Ureter (tissue), 1 donor: ENCODE measurements at regions not wholly inside any gene's neighbourhood (a gene's known extent, or its start where the extent isn't known, plus 50 kb on each side); places are given as distances from the start of the nearest gene placed in this dataset.
"Not testable (repeated sequence)": the region's sequence is repeated elsewhere in the genome, so short reads cannot be mapped to it uniquely, and the experiment has no call there.

ENCODE experiments used
- DNase-seq: peaks from one replicate; pipeline ENCODE4 v3.0.0-alpha.2; 2020; ENCODE audit warnings: low spot score
- donor health status: DM: yes; HTN: yes; CAD: no.

DNA sequence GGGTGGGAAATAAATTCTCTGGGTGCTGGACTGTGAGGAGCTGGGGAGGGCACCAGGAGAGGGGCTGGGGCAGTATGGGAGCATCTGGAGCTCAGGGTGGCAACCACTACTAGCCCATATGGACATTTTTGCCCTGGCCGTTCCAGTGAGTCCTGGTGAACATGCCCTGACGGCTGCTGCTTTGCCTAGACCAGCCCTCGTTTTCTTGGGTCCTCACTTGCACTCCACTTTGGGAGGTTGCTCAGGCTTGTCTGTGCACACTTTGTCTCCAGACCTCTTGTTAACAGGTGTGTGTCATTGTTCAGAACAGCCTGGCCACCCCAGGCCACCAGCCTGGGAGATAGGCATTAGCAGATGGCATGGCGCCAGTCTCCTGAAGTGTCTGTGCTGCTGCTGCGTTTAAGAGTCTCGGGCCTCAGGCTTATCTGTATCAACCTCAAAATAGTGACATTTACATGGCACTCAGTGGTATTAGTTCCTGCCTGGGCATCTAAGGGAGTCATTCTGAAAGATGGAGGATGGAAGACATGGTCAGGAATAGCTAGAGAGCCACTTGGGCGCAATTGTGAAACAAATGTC is 190.5 kb downstream of the PTPRU start:
- no peak for DNase-seq

DNA sequence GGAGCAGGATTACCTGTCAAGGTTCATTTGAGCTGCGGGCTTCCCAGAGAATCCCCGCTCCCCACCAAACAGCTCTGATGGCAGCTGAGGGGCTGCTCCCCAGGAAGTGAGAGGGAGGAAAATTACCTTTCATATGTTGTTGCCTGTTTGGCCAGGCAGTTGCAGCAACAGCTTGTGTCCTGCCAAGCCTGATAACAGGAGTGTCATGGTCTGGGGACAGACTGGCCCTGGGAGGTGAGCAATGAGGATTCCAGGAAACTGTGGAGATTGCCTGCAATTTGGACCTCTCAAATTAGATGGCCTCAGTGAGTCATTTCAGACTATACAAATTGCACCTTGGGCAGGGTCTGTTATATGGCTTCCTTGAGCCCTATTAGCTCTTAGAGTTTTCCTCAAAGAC is 189.3 kb downstream of the PTPRU start:
- no peak for DNase-seq

DNA sequence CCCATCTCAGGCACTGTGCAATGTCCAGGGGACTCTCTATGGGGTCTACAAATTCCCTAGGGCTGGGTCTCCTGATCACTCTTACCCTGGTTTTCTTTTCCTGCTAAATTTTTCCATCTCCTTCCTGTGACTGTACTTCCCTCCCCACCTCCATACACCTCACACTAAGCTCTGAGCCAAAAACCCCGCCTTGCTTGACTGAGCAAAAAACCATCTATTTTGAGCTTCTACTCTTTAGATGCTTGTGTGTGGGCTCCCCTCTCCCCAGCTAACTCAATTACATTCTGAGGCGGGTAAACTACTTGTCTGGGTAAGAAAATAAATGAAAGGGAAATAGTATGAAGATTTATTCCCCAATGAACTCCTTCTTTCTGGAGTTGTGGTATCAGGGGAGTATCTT is 187.9 kb downstream of the PTPRU start:
- DNase-seq = no peak

DNA sequence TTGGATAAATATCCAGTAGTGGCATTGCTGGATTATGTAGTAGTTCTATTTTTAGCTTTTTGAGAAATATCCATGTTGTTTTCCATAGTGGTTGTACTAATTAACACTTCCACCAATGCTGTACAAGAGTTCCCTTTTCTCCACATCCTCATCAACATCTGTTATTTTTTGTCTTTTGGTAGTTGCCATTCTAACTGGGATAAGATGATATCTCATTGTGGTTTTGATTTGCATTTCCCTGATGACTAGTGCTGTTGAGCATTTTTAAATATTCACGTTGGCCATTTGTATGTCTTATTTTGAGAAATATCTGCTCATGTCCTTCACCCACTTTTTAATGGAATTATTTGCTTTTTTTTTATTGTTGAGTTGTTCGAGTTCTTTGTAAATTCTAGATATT is 183.9 kb downstream of the PTPRU start:
- DNase-seq = no peak

DNA sequence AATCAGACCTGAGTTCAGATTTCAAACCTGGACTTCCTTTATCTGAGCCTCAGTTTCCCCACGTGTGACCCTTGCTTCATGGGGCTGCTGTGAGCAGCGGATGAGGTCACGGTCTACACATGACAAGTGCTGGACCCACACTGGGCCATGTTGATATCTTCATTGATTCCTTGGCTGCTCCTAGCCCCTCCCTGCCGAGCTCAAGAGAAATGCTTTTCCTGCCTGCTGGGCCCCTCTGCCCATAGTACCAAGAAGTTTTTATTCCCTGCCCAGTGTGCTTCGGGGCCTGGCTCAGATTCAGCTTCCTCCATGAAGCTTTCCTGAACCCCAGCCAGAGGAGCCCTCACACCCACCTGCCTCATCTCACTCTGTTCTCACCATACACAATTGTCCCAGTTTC is 181.6 kb downstream of the PTPRU start:
- DNase-seq = no peak

DNA sequence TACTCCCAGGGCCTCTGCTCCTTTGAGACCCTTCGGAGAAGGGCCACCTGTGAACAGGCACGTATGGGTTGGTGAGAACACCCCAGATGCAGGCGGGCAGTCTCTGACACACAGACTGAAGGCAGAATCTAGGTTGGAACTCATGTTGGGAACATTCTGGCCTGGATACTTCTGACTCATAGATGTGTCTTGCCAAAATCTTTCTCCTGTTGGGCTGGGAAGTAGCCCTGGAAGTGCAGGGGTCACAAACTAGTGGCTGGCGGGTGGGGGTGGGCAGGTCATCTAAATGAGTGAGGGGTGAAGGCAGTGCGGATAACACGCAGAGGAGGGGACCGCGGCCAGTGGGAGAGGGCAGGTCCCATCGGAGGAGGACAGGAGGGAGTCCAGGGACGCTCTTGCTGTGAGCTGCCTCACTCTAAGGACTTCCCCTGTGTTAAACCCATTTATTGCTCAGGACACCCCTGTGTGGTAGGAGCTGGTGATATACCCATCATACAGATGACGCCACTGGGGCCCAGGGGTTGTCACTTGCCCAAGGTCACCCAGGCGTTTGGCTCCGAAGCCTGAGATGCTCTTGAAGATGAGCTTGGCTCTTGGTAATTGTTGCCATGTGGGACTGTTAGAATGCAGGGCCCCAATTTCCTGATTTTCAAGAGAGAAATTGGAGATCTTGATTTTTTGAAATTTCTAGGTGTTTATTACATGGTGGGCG is 181.0 kb downstream of the PTPRU start:
- DNase-seq = no peak

DNA sequence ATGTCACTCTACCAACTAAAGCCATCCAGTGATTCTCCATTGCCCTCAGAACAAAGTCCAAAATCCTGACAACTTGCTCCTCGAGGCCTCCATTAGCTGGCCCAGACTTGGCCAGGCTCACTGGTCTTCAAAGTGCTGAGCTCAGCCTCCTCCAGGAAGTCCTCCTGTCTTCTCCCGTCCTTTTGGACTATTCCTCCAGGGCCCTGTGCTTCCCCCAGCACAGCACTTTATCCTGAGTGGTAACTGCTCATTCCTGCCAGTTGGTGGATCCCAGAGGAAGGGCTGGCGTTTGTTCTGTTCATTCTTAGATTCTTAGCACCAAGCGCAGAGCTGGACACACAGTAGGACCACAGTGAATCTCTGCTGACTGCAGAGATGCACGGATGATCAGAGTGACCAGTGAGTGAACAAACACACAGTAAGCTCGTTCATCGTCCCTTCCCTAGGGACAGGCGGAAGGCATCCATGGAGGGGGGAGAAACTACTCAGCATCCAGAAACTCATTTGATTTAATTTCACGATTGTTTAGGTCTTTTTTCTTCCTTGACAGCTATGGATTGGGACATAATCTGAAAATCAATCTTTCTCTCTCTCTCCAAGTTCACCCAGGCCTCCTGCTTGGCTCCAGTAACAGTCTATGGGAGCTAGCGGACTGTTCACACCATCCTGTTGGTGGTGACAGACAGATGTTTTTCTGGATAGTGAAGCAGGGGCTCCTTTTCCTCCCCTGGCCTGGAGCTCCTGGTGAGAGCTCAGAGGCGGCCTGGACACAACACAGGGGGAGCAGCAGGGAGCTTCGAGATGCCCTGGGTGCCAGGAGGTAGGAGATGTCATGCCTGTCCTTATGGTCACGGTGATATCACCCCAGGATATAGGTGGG is 180.2 kb downstream of the PTPRU start:
- DNase-seq = no peak

DNA sequence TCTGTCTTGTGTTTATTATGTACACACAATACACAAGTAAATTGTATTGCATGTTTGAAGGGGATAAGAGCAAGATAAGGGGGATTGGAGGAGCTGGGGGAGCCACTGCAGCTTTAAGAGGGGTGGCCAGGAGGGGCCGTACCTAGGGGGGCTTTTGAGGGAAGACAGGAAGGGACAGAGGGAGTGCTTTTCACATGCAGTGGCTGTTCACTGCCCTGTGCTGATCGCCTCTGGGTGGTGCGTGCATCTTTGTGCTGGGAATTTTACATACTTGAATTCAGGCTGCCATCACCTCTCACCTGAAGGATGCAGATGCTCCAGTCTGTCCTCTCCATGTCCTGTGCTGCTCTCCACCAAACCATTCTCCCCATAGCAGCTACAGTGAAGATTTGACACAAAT is 179.5 kb downstream of the PTPRU start:
- no peak for DNase-seq

DNA sequence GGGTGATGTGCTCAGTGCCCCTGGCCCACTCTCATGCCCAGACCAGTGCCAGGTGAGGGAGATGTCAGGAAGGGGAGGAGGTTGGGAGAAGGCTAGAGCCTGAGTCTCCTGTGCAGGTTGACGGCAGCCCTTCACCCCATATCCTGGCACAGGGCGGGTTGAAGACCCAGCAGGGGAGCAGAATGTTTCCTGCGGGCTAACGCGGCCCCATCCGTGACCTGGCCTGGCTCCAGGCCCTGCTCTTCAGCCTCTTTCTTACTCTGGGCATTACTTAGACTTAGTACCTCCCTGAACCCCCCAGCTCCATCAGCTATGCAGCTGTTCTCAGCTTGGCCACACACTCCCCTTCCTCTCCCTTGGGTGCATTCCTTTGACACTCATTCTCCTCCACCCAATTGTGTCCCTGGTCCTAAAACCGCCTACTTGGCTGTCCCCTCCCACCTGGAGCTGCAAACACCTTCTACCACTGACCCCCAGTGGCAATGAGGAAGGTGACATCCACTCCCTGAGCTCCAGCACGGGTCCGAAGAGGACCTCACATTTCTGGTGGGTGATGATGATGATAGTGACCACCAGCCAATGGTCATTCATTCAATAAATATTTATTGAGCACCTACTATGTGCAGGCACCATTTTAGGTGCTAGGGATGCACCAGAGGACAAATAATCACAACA is 179.0 kb downstream of the PTPRU start:
- DNase-seq = no peak

DNA sequence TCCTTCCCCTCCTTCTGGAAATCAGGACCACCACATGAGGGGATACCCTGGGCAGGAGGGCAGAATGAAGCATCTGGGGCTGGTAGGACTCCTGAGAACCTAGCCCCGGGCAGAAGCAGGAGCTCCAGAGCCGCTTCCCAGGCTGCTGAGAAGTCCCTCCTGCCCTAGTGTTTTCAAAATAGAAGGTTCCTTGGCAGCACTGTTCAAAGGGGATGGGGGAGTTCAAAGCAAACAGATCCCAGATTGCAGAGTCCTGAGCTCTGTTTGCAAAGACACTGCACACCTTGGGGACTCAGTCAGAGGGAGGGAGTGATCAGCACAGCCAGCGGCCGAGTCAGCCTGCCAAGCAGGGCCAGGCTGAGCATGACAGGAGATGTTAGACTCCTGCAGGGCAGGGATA is 177.8 kb downstream of the PTPRU start:
- DNase-seq = no peak

DNA sequence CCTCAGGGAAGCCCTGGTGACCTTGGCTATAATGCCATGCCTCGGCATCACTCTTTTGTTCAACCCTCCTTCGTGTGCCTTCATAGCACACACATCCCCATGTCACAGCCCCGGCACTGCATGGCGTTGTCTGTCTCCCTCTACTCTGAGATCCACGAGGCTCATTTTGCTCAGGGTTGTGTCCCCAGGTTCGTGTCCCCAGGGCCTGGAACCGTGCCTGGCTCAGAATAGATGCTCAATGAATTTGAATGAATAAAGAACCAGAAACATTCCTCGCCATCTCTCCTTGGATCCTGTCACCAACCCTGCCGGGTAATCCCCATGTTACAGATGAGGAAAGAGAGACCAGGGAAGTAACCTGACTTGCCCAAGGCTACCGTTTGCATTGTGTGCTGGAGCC is 177.3 kb downstream of the PTPRU start:
- DNase-seq = no peak

DNA sequence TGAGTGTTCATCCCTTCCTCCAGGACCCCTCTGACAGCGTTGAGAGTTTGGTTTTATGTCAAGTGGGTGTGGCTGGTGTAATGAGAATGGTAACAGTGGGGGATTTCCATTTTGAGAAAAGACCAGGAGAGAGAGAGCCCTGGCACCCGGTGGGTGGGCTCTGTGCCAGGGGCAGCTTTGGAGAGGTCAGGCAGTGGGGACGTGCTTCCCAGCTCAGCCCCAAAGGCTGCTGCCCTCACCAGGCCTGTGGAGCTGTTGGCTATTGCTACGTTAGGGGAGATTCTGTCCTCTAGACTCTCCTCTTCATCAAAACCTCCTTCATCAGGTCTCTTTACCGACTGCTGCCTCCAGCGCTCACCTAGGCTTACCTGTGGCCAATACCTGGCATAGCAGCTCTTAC is 176.3 kb downstream of the PTPRU start:
- peak; percentile 22 for DNase-seq

DNA sequence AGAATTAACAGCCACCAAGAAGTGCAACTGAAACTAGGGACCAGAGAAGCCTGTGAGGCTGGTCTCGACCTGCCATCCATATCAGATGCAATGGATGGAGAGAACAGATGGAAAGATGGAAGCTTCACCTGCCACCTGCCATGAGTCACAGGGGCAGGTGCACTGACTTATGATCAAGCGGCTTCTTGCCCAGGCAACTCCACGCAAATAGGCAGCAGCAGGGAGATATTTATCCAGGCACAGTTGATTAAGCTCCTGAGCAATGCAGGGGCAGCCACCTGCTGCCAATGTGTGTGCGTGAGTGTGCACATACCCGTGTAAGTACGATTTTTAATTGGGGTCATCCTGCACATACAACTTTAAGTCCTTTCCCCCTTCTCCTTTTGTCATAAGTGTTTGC is 174.2 kb downstream of the PTPRU start:
- DNase-seq = peak; percentile 57

DNA sequence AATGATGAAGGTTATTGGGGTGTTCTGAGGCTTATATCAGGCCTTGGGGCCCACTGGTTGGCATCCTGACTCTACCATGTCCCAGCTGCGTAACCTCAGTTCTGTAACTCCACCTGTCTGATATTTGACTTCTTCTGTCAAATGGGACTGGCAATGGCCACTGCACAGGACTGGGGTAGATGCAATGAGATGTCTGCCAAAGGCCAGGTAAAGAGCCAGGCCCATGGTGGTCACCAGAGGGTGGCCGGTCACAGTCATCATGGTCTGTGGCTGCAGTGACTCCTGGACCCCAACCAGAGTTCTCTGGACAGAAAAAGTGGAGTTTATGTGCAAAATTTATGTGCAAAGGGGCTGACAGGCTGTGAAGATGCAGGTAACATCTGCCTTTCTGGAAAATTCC is 173.3 kb downstream of the PTPRU start:
- DNase-seq = no peak

DNA sequence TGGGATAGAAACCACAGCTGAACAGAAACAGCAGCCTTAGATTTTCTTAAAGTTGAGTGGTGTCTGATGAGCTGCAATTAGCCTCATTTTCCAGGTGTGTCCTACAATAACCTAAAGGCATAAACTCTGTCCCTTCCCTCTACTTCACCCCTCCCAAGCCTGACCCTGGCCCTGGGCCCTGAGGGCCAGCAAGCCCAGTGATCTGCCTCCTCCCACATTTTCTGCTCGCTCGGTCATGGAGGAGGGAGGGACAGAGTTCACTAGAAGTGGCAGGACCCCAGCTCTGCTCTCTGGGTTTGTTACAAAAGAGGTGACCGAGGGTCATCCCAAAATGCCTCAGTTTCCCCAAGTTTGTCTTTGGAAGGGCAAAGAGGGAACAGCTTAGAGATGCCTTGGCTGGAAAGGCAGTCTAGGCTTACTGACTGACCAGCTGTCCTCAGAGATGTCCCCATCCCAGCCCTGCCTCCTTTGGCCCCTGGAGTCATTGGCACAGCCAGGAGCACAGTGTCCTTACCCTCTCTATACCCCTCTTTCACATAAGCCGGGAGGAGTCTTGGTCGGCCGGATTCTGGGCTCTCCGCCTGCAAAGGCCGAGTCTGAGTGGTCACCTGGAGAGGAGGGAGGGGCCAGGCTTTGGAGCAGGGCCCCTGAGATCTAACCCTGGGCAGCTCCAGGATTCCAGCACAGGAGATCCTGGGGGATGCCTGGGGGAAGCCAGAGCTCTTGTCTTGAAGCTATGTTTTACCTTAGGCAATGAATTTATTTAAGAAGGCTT is 172.7 kb downstream of the PTPRU start:
- no peak for DNase-seq

DNA sequence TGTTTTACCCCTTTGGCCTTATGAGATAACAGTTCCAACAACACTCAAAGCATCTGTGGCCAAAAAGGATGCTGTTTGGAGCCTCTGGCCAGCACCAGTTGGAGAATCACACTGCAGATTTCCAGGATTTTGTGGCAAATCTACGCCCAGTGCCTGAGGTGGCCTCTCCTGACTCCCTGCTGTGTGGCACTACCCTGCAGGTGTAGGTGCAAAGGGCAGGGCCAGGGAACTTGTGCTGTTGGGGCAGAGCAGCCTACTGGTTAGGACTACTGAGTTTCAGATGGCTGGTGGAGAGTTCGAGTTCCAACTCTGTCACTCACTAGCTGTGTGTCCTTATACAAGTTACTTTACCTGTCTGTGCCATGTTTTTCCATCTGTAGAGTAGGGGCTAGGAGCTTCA is 170.5 kb downstream of the PTPRU start:
- DNase-seq = no peak

DNA sequence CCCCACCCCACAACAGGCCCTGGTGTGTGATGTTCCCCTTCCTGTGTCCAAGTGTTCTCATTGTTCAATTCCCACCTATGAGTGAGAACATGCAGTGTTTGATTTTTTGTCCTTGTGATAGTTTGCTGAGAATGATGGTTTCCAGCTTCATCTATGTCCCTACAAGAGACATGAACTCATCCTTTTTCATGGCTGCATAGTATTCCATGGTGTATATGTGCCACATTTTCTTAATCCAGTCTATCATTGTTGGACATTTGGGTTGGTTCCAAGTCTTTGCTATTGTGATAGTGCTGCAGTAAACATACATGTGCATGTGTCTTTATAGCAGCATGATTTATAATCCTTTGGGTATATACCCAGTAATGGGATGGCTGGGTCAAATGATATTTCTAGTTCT is 163.9 kb downstream of the PTPRU start:
- not testable (repeated sequence) for DNase-seq

DNA sequence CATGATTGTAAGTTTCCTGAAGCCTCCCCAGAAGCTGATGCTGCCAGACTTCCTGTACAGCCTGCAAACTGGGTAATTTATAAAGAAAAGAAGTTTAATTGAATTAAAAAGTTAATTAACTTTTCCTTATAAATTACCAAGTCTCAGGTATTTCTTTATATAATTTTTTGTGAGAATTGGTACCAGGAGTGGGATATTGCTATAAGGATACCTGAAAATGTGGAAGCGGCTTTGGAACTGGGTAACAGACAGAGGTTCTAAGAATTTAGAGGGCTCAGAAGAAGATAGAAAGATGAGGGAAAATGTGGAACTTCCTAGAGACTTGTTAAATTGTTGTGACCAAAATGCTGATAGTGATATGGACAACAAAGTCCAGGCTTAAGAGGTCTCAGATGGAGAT is 163.1 kb downstream of the PTPRU start:
- no peak for DNase-seq

DNA sequence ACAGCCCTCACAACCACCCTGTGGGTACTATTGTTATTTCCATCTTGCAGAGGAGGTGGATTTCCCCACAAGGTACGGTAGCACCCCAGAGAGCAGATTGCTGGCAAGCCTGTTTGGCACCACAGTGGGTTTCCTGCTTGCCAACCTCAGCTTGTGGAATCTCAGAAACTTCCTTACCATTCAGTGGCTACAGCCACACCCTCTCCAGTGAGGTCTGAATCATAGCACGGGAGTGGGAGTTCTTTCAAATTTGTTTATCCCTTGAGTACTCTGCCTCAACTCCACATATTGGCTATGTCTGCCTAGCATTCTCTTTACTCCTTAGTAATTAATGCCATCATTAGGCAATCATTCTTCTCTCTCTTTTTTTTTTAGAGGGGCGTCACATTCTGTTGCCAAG is 162.1 kb downstream of the PTPRU start:
- DNase-seq = no peak

DNA sequence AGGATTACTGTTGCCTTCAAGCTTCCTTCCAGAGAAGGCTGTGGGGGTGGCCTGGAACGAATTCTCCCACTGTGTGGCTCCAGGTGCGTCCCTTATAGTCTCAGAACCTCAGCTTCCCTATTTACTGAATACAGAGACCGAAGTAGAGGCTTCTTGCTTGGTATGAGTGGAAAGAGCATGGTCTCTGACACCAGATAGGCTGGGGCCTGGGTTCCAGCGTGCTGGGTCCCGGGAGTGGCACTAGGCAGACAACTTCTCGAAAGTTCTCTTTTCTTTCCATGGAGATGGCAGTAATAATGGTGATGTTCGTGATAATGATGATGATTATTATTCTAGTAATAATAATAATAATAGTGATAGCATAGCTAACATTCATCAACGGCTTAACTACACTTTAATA is 161.7 kb downstream of the PTPRU start:
- DNase-seq = no peak

DNA sequence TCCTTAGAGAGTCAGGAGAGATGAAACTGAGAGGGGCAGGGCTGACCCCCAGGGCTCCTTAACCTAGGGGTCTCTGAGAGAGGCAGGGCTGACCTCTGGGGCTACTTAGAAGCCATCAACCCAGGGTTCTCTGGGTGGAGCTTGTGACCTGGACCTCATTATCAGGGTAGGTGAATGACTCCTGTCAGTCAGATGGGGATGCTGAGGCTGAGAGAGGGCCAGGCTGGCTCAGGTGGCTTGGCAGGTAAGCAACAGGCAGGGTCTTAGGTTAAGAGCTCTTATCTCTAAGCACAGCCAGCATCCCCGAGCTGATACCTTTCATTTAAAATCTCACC is 160.9 kb downstream of the PTPRU start:
- DNase-seq = no peak
